Tongue (tissue), 1 donor: ENCODE measurements at regions not wholly inside any gene's neighbourhood (a gene's known extent, or its start where the extent isn't known, plus 50 kb on each side); places are given as distances from the start of the nearest gene placed in this dataset.
"Not testable (repeated sequence)": the region's sequence is repeated elsewhere in the genome, so short reads cannot be mapped to it uniquely, and the experiment has no call there.

Experiments used
- DNase-seq: peaks from one replicate; pipeline ENCODE4 v3.0.0-alpha.2; 2015

DNA sequence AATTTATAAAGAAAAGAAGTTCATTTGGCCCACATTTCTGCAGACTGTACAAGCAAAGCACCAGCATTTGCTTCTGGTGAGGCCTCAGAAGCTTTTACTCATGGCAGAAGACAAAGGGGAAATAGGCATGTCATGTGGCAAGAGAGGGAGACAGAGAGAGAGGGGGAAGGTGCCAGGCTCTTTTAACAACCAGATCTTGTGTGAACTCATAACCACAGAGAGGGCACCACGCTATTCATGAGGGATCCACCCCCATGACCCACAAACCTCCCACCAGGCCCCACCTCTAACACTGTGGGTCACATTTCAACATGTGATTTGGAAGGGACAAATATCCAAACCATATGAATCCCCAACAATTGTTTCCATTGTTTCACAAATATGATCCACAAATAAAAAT, 467.9 kb downstream of the SIPA1L2 start:
- no peak for DNase-seq

DNA sequence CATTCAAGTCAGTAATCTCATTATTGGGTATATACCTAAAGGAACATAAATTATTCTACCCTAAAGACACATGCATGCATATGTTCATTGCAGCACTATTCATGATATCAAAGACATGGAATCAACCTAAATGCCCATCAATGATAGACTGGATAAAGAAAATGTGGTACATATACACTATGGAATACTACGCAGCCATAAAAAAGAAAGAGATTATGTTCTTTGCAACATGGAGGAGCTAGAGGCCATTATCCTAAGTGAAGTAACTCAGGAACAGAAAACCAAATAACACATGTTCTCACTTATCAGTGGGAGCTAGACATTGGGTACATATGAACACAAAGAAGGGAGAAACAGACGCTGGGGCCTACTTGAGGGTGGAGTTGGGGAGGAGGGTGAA, 471.4 kb downstream of the SIPA1L2 start:
- DNase-seq, result not testable (repeated sequence)

DNA sequence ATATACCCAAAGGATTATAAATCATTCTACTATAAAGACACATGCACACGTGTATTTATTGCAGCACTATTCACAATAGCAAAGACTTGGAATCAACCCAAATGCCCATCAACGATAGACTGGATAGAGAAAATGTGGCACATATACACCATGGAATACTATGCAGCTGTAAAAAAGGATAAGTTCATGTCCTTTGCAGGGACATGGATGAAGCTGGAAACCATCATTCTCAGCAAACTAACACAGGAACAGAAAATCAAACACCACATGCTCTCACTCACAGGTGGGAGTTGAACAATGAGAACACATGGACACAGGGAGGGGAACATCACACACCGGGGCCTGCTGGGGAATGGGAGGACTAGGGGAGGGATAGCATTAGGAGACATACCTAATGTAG, 473.9 kb downstream of the SIPA1L2 start:
- not testable (repeated sequence) for DNase-seq

DNA sequence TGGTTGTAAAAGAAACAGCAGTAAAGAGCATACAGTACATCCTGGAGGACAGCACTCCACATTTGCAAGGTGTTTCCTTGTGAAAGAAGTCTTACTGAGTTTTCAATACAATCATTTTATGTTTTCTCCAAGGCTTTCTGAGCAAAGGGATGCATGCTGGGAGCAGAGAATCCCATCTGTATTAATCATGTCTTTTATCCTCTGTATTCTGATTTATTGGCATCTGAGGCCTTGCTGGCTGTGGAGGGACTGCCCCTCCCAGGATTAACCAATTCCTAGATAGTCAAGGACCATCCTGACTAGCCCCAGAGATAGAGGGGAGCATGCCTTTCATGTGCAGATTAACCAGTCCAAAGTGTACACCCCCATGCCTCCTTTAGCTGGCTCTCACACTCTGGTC, 476.3 kb downstream of the SIPA1L2 start:
- no peak for DNase-seq

DNA sequence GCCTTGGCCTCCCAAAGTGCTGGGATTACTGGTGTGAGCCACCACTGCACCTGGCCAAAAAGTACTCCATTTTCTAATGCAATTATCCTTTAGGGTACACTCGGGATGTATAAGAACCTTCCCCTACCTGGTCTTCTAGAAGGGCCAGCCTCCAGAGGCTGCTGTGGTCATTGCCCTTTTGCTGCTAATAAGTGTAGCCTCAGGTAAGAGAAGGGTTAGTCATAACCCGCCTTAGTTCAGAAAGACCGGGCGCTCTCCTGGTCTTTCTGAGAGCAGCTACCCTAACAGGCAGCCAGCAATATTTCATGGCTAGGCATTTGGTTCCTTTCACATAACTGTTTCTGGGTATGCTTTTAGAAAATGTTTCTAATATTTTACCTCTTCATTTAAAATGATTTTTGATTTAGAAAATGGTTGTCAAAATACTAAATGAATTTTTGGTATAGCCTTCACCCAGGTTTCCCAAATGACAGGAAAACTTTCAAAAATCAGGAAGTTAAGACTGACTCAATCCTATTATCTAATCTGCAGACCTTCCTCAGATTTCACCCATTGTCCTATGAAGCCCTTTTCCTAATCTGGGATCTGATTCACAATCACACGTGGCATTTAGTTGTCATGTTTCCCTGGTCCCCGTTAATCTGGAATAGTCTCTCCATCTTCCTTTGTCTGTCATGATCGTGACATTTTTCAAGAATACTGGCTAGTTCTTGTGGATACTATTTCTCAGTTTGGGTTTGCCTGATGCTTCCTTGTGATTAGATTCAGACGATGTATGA, 479.0 kb downstream of the SIPA1L2 start:
- no peak for DNase-seq

DNA sequence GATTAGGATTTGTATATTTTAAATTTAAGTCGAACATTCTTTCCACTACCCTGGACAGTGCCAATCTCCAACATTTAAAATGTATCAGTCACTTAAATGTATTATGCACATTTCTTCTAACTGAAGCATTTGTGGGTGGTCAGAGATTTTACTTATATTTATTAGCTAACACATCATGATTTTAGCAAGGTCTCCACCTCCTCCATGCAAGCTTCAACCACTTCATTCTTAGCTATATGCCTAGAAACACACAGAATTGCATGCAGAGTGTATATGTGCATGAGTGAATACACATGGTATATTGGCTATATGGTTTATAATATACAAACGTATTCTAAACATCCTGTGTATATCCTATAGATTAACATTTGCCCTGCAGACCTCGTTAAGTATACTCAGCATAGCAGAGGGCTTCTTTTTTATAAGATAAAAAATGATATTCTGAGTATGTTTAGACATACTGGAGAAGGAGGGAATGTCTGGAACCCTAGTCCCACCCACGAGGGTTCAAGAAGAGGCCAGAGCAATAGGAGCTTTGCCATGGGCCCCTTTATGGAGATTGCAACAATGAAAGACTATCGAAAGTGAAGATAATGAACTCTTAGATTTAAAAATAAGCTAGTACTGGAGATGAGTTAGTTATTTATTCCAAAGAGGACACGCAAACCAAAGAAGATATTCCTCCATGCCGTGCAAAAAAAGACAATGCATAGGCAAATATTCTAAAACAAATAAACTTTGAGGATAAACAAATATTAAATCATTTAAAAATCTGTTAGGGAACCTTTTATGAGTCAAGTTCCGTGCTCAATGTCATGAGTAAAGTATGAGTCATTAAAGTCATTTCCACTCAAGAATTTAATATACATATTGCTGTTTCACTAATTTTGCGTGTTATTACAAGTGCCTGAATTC, 480.4 kb downstream of the SIPA1L2 start:
- DNase-seq, result no peak

DNA sequence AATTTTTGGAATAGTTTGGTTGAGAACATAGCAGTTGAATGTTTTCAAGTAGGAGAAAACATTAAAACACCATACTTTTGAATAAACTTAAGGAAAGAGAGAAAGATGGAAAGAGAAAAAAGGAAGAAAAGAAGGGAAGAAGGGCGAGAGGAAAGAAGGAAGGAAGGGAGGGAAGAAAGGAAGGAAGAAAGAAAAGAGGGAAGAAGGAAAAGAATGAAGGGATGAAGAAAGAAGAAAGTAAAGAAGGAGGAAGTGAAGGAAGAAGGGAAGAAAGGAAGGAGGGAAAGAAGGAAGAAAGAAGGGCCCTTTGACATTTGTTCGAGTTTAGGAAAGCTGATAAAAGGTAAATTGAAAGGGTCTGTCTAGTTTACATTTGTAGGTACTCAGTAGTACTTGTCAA, 482.7 kb downstream of the SIPA1L2 start:
- no peak for DNase-seq

DNA sequence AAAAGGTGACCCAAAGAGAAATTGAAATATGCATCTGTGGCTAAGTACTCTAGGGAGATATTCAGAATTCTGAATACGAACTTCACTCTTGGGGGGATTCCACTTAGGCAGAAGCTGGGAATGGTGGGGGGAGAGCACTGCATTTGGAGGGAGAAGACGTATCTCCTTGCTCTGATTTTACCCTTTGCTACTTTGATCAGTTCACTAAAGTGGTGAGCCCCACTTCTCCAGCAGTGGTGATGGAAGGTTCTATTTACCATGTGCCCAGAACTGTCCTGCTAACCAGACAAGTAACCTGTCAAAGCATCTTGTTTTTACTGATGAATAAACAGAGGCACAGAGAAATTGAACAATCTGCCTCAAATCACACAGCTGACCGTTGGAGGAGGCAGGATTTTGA, 483.4 kb downstream of the SIPA1L2 start:
- no peak for DNase-seq

DNA sequence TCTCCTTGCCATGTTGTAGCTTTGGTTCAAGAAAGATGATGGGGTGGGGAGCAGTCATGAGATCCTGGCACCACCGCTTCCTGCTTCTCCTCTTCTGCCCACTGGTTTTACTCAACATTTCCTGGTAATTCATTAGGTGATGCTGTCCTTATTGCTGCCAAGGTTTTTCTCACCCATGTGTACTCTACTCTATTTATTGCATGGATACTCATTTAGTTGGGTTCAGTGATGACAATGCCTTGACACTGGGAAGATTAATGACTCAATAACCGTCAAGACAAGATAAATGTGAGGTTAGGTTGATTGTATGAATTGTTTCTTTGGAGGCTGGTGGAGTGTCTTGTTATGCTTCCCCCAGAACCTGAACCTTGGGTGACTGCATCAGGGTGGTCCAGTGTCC, 484.2 kb downstream of the SIPA1L2 start:
- DNase-seq, result no peak

DNA sequence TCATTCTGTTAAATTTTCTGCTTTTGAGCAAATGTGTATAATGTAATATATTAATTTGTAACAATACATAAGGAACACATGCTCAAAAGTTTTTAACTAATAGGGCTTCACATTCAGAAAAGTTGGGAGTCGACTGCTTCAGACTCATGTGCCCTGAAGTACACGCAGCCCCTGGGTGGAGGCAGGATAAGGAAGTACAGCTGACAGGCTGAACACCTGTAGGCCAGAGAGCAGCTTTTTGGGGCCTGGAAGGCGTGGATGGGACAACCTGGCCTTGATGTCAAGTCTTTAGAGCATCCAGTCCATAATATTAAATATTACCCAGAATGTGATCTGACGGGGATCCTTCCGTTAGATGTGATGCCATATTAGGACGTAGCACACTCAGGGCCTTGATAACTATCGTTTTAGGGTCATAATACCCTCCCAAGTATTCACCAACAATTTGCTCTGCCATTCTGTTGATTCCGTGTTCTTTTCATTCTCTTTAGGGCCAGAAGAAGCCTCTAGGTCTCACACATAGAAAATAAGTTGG, 485.2 kb downstream of the SIPA1L2 start:
- DNase-seq, result no peak

DNA sequence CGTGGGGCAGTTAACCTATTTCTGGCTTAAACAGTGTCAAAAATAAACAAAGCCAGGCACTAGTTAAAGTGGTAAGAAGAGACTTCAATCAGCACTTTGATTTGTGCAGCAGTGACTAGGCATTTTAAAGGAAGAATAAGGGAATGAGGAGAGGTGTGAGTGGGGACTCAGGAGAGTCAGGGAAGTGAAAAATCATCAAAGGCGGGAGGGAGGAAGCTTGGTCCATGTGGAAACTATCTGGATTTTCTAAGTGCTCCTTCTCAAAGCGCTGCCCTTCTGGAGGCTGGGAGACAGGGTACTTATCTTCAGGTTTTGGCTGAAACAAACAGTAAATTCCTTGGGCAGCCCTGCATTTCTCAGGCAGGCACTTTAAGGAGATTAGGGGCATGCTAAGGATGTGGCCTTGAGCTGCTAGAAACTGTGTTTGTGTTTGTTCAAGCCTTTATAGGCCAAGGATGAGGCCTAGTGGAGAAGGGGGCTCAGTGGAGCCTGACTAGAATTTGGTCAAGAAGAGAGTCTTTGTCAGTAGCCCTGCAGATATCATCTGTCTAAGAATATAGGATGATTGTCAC, 486.5 kb downstream of the SIPA1L2 start:
- DNase-seq, result no peak

DNA sequence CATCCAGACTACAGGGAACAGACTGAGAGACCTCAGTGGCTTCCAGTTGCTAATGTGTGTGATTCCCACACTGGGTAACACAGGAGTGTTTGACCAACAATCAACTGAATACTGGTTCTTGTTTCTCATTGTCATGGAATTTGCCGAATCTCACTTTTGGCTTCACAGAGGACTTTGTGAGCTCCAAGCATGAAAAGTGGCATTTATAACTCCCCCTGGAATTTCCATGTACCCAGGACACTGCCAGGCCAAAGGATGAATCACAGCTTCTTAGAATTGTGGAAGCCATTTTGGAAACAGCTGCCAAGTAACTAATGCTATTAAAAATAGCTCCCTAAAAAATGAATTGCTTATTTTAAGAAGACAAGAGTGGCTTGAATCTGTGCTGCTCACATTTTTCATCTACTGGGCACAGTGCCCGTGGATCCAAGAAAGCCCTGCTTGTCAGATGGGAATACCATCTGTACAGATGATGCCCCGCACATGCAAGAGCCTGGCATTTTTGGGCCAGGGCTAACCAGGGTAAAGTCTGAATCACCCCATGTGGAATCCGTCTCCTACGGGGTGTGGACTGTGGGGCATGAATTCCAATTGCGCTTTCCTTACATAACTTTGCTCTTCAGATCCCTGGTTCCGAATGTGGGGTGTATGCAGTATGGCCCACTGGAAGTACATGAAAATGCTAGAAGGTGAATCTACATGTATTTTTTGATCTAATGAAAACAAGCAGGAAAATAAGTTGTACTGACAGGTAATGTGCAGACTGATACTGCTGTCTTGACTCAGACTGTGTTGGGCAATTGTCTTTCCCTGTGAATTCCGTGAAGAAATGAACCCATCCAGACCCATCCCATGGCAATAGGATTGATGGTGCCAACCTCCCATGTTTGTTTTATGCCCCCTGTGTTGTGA, 487.3 kb downstream of the SIPA1L2 start:
- peak; percentile 88 for DNase-seq

DNA sequence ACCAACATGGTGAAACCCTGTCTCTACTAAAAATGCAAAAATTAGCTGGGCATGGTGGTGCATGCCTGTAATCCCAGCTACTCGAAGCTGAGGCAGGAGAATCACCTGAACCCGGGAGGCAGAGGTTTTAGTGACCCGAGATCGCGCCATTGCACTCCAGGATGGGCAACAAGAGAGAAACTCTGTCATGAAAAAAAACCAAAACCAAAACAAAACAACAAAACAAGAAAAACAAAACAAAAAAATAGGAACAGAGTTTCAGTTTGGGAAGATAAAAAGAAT, 488.8 kb downstream of the SIPA1L2 start:
- DNase-seq, result not testable (repeated sequence)

DNA sequence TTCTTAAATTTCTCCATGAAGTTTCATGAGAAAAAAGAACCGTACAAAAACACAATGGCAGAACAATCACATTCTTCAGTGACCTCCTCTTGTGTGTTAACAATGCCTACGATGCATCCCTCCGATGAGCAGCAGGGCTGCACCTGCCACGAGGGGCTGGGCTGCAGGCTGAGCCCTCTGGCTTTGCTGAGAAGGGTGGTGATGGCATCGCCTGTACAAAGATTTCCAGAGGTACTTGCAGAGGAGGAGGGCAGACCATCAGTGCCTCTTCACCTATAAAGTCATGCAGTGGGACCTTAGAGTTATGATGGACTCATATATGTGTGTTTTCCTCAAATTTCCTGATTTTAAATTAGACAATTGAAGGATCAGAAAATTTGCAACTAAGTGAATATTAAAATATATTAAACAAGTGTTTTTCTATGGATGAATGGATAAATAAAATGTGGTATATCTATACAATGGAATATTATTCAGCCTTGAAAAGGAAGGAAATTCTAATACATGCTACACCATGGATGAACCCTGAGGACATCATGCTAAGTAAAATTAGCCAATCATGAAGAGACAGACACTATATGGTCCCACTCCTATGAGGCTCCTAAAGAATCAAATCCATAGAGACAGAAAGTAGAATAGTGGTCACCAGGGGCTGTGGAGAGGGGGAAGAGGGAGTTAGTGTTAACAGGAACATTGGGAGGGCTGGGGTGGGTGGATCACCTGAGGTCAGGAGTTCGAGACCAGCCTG, 489.3 kb downstream of the SIPA1L2 start:
- DNase-seq, result no peak

DNA sequence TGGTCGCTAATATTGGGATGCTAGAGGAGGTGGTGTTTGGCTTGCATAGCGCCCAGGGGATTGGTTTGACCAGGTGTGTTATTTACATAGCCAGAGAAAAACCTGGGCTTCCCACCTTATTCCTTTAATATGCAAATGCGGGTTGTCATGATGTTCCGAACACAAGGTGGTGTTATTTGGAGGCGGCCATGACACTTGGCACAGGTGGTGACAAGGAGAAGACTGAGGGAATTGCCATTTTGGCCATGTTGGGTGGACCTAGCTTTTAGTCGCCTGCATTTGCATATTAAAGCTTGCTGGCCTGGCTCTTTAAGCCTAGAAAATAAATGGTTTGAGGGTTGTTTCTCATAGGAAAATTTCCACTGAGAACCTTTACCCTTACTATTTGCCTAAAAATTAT, 490.5 kb downstream of the SIPA1L2 start:
- DNase-seq, result no peak

DNA sequence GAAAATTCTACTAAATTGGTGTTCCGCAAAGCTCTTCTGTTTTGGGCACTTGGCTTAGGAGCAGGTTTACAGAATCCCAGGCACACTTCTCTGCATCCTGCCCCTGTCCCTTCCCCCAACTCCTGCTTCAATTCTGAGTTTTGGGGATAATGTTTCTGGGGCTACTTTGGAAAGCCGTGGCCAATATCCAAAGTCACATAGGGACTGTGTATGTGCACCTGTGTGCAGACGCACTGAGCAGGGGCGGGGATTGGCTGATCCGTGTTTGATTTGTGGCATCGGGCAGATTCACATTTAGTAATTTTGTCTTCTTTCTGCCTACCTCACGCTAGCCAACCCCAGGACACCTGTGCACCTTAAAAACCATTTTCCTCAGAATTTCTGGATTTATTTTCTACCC, 491.9 kb downstream of the SIPA1L2 start:
- DNase-seq, result no peak

DNA sequence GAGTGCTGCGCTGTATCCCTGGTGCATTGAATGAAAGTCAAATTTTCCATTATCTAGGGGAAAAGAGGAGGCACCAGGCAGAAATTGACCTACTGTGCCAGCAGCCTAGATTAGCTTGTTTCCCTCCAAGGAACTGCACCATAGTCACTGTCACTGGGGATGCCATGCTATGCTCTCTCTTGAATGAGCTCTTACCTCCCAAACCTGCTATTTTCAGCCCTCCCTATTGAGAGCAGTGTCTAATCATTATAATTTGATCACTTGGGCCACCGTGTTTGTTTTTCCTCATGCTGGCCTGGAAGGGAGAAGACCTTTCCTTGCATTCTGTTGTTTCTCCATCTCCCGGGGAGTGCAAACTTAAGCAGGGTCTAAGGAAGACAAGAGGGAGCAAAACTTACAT, 492.9 kb downstream of the SIPA1L2 start:
- no peak for DNase-seq

DNA sequence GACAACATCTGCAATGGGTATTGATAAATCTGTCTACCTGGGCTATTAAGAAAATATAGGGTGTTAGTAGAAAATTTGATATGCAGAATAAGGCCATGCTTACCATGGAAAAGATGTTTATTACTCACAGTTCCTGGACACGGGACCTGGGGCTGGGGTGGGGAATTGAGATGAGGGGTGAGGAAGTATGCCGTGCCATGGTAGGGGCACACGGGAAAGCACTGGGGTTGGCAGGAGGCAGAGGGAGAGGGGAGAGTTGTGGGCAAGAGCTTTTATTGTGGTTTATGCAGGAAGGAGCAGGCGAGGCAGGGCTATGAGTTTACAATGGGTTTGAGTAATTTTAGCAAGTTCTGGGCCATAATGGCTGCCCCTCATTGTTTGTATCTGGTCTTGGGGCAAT, 493.8 kb downstream of the SIPA1L2 start:
- DNase-seq, result no peak

DNA sequence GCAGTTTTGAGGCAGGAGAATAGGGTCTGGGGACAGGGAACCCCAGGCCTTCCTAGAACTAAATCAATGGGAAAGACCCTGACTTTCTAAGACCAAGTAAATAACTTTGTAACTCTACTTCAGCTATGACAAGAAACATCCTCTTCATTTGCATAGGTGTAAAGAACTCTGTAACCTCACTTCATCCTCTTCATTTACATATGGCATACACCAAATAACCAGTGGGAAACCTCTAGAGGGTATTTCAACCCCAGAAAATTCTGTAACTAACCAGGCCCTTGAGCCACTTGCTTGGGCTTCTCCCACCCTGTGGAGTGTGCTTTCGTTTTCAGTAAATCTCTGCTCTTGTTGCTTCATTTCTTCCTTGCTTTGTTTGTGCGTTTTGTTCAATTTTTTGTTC, 495.6 kb downstream of the SIPA1L2 start:
- DNase-seq, result no peak

DNA sequence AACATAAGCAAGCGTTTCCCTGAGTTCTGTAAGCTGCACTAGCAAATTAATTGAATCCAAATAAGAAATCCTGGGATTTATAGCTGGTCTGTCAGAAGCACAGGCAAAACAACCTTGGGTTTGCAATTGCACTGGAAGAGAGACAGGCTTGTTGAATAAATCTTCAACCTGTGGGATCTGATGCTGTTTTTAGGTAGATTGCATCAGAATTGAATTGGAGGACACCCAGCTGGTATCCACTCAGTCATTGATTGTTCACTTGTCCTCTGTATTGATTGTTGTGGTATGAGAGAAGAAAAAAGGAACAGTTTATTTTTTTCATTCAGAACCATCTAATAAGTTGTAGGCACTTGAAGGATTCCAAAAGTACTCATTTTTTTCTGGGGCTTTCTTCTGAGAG, 497.4 kb downstream of the SIPA1L2 start:
- no peak for DNase-seq

DNA sequence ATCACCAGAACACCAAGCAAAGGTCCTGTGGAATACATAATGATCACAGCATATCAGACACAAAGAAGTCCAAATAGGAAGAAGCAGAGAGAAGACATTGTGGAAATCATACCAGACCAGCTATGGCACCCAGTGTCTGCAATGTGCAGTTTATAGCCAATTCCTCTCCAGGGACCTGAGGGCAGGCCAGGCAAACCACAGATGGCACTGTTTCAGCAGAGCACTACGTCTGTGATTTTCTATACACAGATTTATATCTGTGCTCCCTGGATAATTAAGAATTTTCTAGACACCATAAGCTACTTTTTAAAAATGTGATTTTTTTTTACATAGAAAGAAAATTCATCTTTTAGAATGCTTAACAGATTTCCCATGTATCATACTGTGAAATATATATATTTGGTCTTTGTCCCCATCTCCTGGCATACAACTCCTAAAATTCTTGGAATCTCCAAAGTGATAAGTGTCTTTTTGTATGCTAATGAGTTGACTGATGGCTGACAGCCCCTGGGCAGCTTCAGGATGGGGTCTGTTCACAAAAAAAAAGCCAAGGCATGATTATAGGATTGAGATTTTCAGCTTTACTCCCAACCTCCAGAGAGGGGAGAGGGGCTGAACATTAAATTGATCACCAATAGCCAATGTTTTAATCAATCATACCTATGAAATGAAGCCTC, 498.1 kb downstream of the SIPA1L2 start:
- no peak for DNase-seq
